PC-9 (cell line): ENCODE measurements at regions not wholly inside any gene's neighbourhood (a gene's known extent, or its start where the extent isn't known, plus 50 kb on each side); places are given as distances from the start of the nearest gene placed in this dataset.

ENCODE experiments used
- BruUV-seq: library from RNA; stranded (reverse); fragments of 400-500 nt; replicated peaks from 2 replicates; lab custom pipeline; 2021; lab: Mats Ljungman, UMichigan
- CTCF ChIA-PET: fragments of 300-600 bp; sonication (Branson Sonifier 250); formaldehyde crosslinking; loops from one replicate; lab custom pipeline; 2022; ENCODE audit warnings: antibody characterized with exemption; lab: Charles Lee
- POLR2A ChIA-PET: fragments of 300-600 bp; sonication (Branson Sonifier 250); formaldehyde crosslinking; loops from one replicate; lab custom pipeline; 2022; ENCODE audit warnings: antibody characterized with exemption; ENCODE audit not compliant: unreplicated experiment; lab: Charles Lee
- DNase-seq, 2 experiments: peaks; one replicate each; pipeline versions ENCODE4 v3.0.0 to v3.0.0-alpha.2; 2015 to 2022; ENCODE audit warnings: mixed read lengths in 1 of 2
- H2AFZ ChIP-seq: fragments of 200-600 bp; sonication (generic); 2 replicates; pipeline ENCODE4 v1.8.1; 2017; ENCODE audit warnings: antibody characterized with exemption
- H3F3A ChIP-seq: fragments of 200-600 bp; sonication (generic); 2 replicates; pipeline ENCODE4 v1.8.1; 2017; ENCODE audit warnings: antibody characterized with exemption, mild to moderate bottlenecking, low read depth; ENCODE audit not compliant: insufficient read depth
- H3K27ac ChIP-seq: fragments of 200-600 bp; sonication (generic); 2 replicates; pipeline ENCODE4 v1.6.1; 2016; ENCODE audit warnings: mixed run types
- H3K27me3 ChIP-seq: fragments of 200-600 bp; sonication (generic); 2 replicates; pipeline ENCODE4 v1.6.1; 2016; ENCODE audit warnings: low read depth, mixed run types; ENCODE audit not compliant: insufficient read depth
- H3K36me3 ChIP-seq: fragments of 200-600 bp; sonication (generic); 2 replicates; pipeline ENCODE4 v1.6.1; 2016; ENCODE audit warnings: low read depth, mixed run types
- H3K4me1 ChIP-seq: fragments of 200-600 bp; sonication (generic); replicated peaks from 2 replicates; pipeline ENCODE4 v1.6.1; 2016; ENCODE audit warnings: mixed run types; ENCODE audit not compliant: insufficient read depth
- H3K4me2 ChIP-seq: fragments of 200-600 bp; sonication (generic); 2 replicates; pipeline ENCODE4 v1.6.1; 2017; ENCODE audit warnings: mixed run types
- H3K4me3 ChIP-seq: fragments of 200-600 bp; sonication (generic); 2 replicates; pipeline ENCODE4 v1.6.1; 2016; ENCODE audit warnings: mixed run types
- H3K79me2 ChIP-seq: fragments of 200-600 bp; sonication (generic); 2 replicates; pipeline ENCODE4 v1.6.1; 2017; ENCODE audit warnings: low read depth, mixed run types
- H3K9me2 ChIP-seq: fragments of 200-600 bp; sonication (generic); 2 replicates; pipeline ENCODE4 v1.8.1; 2017; ENCODE audit warnings: mild to moderate bottlenecking; ENCODE audit not compliant: insufficient read depth
- H3K9me3 ChIP-seq: fragments of 200-600 bp; sonication (generic); 2 replicates; pipeline ENCODE4 v1.8.1; 2016; ENCODE audit warnings: low read depth; ENCODE audit not compliant: insufficient read depth
- H4K20me1 ChIP-seq: fragments of 200-600 bp; sonication (generic); 2 replicates; pipeline ENCODE4 v1.8.1; 2017; ENCODE audit not compliant: insufficient read depth
- CTCF ChIP-seq: fragments of 200-600 bp; sonication (generic); conservative IDR thresholded peaks from 2 replicates; pipeline ENCODE4 v1.6.1; 2017; ENCODE audit warnings: mixed run types, antibody characterized with exemption, mild to moderate bottlenecking, moderate library complexity
- EZH2 ChIP-seq: fragments of 200-600 bp; sonication (generic); IDR thresholded peaks from 2 replicates; pipeline ENCODE4 v1.8.0; 2017; ENCODE audit warnings: antibody characterized with exemption, low read depth
- intact Hi-C: fragments of 100-400 bp; cut with micrococcal nuclease; formaldehyde crosslinking; loops from one replicate; pipeline ENCODE4 v1.10.0; 2022; ENCODE audit not compliant: unreplicated experiment

DNA sequence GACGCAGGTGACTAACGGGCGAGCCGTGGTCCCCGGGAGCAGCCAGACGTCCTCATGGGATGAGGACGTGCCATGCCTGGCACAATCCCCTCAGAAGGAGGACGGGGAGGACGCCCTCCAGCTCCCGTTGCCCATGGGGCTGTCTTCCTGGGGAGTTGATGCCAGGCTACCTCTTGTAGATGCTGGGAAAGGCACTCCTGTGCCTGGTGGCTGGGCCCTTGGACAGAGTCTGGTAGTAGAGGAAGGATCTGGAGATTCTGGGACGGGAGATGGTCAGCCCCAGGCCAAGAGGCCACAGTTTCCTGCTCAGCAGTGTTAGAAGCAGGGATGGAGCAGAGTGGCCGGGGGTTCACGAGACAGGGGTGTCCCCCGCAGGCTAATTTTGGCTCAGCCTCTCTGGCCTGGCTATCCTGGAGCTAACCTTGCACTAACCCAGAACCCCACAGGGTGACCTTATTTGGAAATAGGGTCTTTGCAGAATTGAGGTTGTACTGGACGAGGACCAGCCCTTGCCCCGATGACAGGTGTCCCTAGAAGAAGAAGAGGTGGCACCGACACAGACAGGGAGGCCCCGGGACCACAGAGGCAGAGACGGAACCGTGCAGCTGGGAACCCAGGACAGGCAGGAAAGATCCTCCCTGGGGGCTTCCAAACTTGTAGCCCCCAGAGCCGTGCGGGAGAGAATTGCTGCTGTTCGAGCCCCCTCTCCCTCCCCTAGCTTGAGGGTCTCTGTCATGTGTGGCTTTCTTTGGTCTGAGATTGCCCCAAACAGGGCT lies 50.1 kb upstream of the ADRA2C start:
- Histone ChIP-seq H3K4me1 (no peaks in the 10 kb centered on the region), H2AFZ (no peak overlapping the region), H3K9me2 (no peaks in the 10 kb centered on the region), H3K4me2 (no peak overlapping the region), H3K79me2 (no peaks in the 10 kb centered on the region), H3K36me3 (no peaks in the 10 kb centered on the region), H3K9me3 (no peaks in the 10 kb centered on the region), H3K27ac (no peak overlapping the region), H3K4me3 (no peak overlapping the region), H4K20me1 (no peaks in the 10 kb centered on the region), H3K27me3 (peaks cover 75% of the 10 kb centered on the region), H3F3A (no peaks in the 10 kb centered on the region)
- ChIA-PET CTCF (no interaction called here), POLR2A (no interaction called here)
- TF ChIP-seq CTCF (no peak), EZH2 (no peak)
- no peak for DNase-seq
- no TSS peak for BruUV-seq
- intact Hi-C loops, result no loop called here

DNA sequence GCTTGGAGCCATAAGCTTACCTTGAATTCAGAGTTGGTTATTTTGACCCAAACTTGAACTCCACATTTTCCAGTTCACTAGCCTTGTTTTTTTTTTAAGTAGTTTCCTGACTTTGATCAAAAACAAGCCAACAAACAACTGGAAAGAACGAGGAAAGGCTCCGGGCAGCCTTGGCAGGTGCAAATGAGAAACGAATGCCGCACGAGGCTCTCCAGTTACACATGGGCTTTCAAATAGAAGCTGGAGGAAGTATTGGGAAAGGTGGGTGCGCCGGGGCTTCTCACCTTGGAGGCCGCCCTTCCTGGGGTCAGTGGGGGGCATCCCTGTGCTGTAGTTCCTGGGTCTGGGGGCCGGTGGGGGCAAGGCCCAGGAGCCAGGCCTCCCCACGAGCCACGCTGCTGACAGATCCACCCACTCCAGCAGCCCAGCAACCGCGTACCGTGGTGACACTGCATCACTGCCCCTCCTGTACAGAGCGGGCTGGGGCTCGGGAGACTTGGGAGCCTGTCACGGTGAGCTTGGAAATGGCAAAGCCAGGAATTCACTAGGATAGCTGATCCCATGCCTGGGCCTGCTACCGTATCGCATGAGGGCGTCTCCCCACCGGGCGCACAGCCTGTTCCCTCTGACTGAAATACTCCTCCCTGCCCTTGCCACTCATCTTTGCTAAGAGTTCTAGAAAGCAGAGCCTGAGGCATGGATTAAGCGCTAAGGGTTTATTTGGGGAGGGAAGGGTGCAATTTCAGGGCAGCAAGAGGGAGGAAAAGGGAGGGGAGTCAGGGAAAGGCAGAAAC lies 50.9 kb upstream of the ADRA2C start:
- BruUV-seq, result no TSS peak
- peaks cover 73% of the 10 kb centered on the region for H3K27me3 ChIP-seq
- no peak overlapping the region for H3K27ac ChIP-seq
- H3K4me1 ChIP-seq, result no peaks in the 10 kb centered on the region
- POLR2A ChIA-PET, result no interaction called here
- TF ChIP-seq CTCF (no peak), EZH2 (no peak)
- intact Hi-C loops, result no loop called here
- no peaks in the 10 kb centered on the region for H3F3A ChIP-seq
- H3K36me3 ChIP-seq, result no peaks in the 10 kb centered on the region
- no peak for DNase-seq
- H3K79me2 ChIP-seq, result no peaks in the 10 kb centered on the region
- no peak overlapping the region for H3K4me2 ChIP-seq
- no peaks in the 10 kb centered on the region for H4K20me1 ChIP-seq
- no peaks in the 10 kb centered on the region for H3K9me2 ChIP-seq
- H2AFZ ChIP-seq, result no peak overlapping the region
- H3K4me3 ChIP-seq, result no peak overlapping the region
- CTCF ChIA-PET, result no interaction called here
- no peaks in the 10 kb centered on the region for H3K9me3 ChIP-seq

GRCh38 chr4:3714642-3715001 lies 51.6 kb upstream of the ADRA2C start:
- TF ChIP-seq EZH2, result no peak
- no peak for TF ChIP-seq CTCF
- H3K27ac ChIP-seq, result no peak overlapping the region
- no peaks in the 10 kb centered on the region for H3K4me1 ChIP-seq
- H3K4me2 ChIP-seq, result no peak overlapping the region
- ChIA-PET CTCF (no interaction called here), POLR2A (no interaction called here)
- H3K27me3 ChIP-seq, result peaks cover 73% of the 10 kb centered on the region
- H3K36me3 ChIP-seq, result no peaks in the 10 kb centered on the region
- no peaks in the 10 kb centered on the region for H3F3A ChIP-seq
- no peaks in the 10 kb centered on the region for H3K9me3 ChIP-seq
- intact Hi-C loops, result no loop called here
- H3K4me3 ChIP-seq, result no peak overlapping the region
- H4K20me1 ChIP-seq, result no peaks in the 10 kb centered on the region
- no TSS peak for BruUV-seq
- no peaks in the 10 kb centered on the region for H3K79me2 ChIP-seq
- no peaks in the 10 kb centered on the region for H3K9me2 ChIP-seq
- DNase-seq, result no peak
- no peak overlapping the region for H2AFZ ChIP-seq
